Daoy (cell line): ENCODE measurements at regions not wholly inside any gene's neighbourhood (a gene's known extent, or its start where the extent isn't known, plus 50 kb on each side); places are given as distances from the start of the nearest gene placed in this dataset.

Experiments used
- DNase-seq: peaks from one replicate; pipeline ENCODE4 v3.0.0-alpha.2; 2015; ENCODE audit warnings: low read depth

DNA sequence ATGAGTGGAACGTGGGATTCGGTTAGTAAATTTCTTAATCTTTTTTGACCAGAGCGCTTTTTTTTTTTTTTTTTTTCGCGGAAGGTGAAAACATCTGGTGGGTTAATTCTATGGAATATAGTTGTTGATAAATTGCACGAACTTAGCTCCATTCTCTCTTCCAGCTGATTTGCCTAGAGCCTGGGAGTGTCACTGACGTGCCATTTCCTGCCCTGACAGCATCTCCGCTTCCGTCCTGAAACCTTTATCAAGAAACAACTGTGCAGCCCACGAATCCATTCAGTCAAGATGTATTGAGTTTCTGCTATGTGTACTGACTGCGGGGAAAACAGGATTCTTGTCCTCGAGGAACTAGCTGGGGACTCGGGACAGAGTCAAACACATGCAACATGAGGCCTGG lies 59.5 kb upstream of the TGM3 start:
- peak; percentile 20 for DNase-seq

DNA sequence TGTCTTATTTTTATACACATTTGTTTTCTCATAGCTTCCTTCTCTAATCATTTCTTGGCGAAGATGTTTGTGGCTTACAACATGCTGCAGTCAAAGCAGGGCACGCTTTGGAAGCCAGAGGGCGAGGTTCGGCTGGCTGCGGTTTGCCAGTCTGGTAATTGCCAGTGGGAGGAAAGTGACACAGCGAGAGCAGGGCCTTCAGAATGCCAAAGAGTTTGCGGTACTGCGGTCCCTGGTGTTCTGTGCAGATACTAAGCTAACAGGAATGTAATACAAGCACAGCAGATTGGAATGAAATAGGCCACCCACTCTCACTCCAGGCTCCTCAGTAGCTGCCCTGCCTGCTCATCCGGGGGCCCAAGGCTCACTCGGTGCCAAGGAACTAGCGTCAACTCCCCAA lies 58.7 kb upstream of the TGM3 start:
- DNase-seq = peak; percentile 97

DNA sequence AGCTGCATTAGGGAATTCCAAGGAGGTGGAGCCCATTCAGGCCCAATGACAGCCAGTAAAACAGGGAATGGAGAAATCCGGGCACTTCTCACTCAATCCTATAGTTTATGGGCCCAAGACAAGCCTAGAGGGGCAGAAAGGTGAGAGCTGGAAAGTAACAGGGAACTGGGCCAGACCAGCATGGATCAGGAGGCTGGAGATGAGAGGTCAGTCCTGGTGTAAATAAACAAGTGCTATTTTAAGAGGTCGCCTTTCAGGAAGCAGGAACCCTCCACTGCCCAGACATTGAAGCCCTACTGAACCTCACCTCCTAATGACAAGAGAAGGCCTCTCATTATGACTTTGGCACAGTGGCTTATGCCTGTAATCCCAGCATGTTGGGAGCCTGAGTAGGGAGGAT lies 57.2 kb upstream of the TGM3 start:
- no peak for DNase-seq

DNA sequence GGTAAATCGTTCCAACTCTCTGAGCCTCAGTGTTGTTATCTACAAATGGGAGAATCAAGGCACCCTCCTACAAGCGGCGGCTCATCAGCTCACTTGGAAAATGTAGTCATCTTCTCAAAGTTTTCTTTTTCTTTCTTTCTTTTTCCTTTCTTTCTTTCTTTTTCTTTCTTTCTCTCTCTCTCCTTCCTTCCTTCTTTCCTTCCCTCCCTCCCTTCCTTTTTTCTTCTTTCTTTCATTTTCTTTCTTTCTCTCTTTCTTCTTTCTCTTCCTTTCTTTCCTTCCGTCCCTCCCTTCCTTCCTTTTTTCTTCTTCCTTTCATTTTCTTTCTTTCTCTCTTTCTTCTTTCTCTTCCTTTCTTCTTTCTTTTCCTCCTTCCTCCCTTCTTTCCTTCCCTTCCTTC lies 55.0 kb upstream of the TGM3 start:
- no peak for DNase-seq

DNA sequence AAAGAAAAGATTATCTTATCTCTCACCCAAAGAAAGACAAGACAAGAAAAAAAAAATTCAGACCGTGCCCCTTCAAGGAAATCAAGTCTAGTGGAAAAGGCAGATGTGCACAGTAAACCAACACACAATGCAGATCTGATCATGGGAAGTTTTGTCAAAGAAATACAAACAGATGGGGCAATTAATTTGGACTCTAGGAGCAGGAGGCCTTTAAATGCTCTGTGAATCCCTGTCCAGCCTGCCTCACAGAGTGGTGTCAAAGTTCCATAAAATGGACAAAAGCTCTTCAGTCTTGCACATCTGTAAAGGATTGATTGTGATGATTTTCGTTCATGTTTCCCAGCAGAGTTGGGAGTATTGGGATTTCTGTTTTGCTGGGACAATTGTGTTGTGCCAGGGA lies 53.1 kb upstream of the TGM3 start:
- no peak for DNase-seq

DNA sequence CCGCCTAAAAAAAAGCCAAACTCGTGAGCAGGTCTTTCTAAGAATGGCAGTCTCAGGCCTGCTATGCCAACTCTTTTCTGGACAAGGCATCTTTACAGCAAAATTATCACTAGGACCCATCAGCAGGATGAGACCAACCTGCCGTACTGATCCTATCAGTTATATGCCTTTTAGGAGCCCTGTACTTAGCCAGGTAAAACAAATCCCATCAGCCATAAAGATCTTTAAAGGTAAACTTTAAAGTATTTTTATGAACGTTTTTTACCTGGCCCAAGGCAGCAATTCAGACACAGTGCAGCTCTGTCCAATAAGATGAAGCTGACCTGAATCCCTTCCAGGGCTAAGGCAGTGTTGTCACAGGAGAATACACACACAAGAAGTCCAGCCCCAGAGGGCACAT lies 51.3 kb upstream of the TGM3 start:
- DNase-seq = no peak

GRCh38 chr20:2244993-2245392 lies 50.8 kb upstream of the TGM3 start:
- DNase-seq = no peak

DNA sequence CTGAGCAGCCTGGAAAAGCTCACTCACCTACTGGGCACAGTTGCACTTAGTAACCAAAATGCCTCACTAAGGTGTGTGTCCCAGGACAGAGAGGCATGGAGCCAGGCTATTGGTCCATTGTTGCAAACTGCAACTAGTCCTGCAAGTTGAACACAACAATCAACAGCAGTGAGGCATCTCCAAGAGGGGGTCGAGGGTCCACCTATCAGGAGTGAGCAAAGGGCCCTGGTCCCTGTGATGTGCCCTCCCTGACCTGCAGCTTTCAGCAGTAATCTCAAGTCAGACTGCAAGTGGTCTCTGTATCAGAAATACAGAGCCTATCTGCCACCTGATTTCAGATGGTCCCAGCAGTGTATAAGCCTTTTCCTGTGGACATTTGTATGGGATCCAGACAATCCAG lies 50.2 kb upstream of the TGM3 start:
- DNase-seq = no peak
